Omental fat pad (tissue), 3 donors: ENCODE measurements at regions not wholly inside any gene's neighbourhood (a gene's known extent, or its start where the extent isn't known, plus 50 kb on each side); places are given as distances from the start of the nearest gene placed in this dataset.

ENCODE experiments used
- ATAC-seq: fragments of 150-250 bp; one replicate; pipeline ENCODE4 v1.9.1; 2016; ENCODE audit warnings: mild to moderate bottlenecking, moderate library complexity; ENCODE audit not compliant: low FRiP score
- DNase-seq: peaks from one replicate; pipeline ENCODE4 v3.0.0-alpha.2; 2019; ENCODE audit warnings: low spot score
- TF ChIP-seq, protein P1 (sequence below), 3 donors: fragments of 450-650 bp; IDR thresholded peaks; one replicate each; pipeline ENCODE4 v1.5.1; 2016 to 2017; ENCODE audit warnings: antibody characterized with exemption in 3 of 3, mild to moderate bottlenecking in 3 of 3, moderate library complexity in 2 of 3

DNA sequence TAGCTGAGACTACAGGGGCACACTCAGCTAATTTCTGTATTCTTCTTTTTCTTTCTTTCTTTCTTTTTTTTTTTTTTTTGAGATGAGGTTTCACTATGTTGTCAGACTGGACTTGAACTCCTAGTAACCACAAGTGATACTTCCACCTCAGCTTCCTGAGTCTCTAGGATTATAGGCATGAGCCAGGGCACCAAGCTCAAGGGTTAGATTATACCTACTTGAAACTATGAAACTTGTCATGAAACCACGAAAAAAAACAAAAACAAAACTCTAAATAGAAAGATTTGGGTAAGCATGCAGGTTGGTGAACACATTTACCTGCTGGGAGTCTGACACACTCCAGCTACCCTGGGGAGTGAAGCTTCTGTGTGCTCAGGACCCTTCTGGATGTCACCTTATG lies 2250.4 kb downstream of the MRPL39 start:
- ATAC-seq (no peak), DNase-seq (no peak)
- TF ChIP-seq, protein P1, sequence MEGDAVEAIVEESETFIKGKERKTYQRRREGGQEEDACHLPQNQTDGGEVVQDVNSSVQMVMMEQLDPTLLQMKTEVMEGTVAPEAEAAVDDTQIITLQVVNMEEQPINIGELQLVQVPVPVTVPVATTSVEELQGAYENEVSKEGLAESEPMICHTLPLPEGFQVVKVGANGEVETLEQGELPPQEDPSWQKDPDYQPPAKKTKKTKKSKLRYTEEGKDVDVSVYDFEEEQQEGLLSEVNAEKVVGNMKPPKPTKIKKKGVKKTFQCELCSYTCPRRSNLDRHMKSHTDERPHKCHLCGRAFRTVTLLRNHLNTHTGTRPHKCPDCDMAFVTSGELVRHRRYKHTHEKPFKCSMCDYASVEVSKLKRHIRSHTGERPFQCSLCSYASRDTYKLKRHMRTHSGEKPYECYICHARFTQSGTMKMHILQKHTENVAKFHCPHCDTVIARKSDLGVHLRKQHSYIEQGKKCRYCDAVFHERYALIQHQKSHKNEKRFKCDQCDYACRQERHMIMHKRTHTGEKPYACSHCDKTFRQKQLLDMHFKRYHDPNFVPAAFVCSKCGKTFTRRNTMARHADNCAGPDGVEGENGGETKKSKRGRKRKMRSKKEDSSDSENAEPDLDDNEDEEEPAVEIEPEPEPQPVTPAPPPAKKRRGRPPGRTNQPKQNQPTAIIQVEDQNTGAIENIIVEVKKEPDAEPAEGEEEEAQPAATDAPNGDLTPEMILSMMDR (IDR thresholded peaks at IDR 0.05): no peak

DNA sequence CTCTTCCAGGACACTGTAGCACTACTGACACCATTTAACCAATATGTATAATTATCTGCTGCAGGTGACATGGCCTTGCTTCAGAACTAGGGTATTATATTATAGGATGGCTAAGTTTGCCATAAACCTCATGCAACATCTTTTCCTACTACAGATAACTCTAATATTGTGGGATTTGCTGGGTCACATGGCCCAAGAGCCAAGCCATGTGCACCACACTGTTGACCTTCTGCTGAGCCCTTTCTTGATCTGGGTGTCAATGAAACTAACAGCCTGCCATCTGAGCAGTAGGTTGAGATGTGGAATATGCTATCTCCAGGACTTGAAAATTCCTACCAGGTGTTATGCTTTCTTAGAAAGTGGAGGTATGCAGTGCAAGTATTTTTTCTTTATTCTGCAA lies 2291.1 kb downstream of the MRPL39 start:
- TF ChIP-seq, protein P1 (IDR thresholded peaks at IDR 0.05): no peak
- ATAC-seq (no peak), DNase-seq (no peak)

DNA sequence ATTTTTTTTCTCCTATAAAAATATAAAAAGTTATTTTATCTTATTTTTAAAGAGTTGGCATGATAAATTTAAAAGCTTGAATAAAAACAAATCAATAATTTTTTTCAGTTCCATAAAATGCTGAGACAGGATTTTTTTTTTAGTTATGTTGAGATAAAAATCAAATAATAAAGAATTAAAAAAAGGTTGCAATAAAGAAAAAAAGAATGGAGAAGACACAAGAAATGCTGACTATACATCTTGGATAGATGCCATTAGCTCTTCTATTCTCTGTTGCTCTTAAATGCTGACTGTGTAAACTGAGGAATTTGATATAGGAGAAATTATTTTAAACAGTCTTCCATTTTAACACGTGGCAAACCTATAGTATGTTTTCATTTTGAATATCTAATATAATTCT lies 2298.5 kb downstream of the MRPL39 start:
- ATAC-seq (no peak), DNase-seq (no peak)
- TF ChIP-seq, protein P1 (IDR thresholded peaks at IDR 0.05): no peak

DNA sequence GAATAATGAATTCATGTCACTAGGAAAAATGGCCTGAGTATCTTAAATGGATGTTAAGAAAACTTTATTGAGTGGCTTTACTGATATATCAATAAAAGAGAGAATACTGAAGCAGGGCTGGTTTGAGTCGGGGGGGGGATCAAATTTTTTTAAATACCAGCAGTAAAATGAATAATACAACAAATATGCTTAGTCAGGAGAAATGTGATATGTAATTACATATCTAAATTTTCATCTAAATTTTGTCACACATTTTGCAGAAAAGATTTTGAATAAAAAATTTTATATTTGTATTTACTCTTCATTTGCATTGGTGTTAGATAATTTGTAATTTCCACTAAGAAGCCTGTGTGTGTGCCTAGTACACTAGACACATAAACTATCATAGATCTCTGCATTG lies 2300.2 kb downstream of the MRPL39 start:
- ATAC-seq (no peak), DNase-seq (no peak)
- TF ChIP-seq, protein P1 (IDR thresholded peaks at IDR 0.05): no peak

DNA sequence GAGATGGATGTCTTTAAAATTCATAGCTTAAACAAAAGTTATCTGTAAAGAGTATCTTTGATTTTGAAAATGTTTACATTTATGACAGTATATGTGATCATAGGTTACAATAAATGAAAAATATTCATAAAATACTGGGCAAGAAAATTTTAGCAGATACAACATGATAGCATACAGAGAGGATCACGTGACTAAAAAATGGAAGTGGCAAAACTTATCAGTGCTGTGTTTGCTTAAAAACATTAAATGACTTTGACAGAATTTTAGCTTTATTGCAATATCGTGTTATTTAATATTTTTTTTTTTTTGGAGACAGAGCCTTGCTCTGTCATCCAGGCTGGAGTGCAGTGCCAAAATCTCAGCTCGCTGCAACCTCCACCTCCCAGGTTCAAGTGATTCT lies 2294.1 kb downstream of the NCAM2 start:
- ATAC-seq (no peak), DNase-seq (no peak)
- TF ChIP-seq, protein P1 (IDR thresholded peaks at IDR 0.05): no peak

DNA sequence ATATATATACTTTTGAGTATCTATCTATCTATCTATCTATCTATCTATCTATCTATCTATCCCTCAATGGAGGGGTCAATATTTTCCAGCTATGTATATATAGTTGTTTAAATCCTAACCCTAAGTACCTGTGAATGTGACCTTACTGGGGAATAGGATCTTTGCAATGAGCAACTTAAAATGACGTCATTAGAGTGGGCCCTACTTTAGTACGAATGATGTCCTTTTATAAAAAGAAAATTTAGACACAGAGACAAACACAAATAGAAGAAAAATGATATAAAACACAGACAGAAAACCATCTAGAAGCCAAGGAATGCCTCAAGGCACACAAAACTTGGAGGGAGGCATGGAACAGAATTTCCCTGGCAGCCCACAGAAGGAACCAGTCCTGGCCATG lies 2283.7 kb downstream of the NCAM2 start:
- ATAC-seq (no peak), DNase-seq (no peak)
- TF ChIP-seq, protein P1 (IDR thresholded peaks at IDR 0.05): no peak

DNA sequence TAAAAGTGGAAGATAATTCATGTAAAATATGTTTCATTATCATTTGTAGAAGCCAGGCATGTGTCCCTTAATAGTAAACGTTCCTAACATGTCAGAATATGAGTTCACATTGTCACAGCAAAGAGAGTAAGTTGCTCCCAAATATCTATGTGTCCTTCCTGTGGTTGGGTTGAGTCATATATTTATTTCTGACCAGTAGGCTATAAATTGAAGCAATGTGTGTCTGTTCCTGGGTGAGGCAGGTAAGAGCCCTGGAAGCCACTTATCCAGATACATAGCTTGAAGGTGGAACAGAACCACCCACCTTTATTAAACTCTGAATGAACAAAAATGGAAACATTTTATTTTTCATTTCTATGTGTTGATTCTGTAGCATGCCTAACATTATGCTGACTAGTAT lies 2251.6 kb downstream of the NCAM2 start:
- DNase-seq (no peak), ATAC-seq (no peak)
- TF ChIP-seq, protein P1 (IDR thresholded peaks at IDR 0.05): no peak
